ENCODE measurements at regions not wholly inside any gene's neighbourhood (a gene's known extent, or its start where the extent isn't known, plus 50 kb on each side); places are given as distances from the start of the nearest gene placed in this dataset.

- no peaks in the 10 kb centered on the region for H3K27me3 ChIP-seq (ENCODE audit: control insufficient read depth, insufficient read depth, low read length)
- no peak for DNase-seq (ENCODE audit: low read depth)
- no peak for TF ChIP-seq CTCF (IDR thresholded peaks at IDR 0.05; ENCODE audit: insufficient read depth, low read depth, low read length)
- POLR2A ChIA-PET = no interaction called here
- no peak overlapping the region for H3K4me3 ChIP-seq (ENCODE audit: low read depth, low read length)
- CTCF ChIA-PET = interaction anchor here (2.5 kb wide), 1 partner anchor 189 kb away, joined by 6 read pairs; no protein-coding TSS in a partner anchor
- no peaks in the 10 kb centered on the region for H3K36me3 ChIP-seq (ENCODE audit: control insufficient read depth, insufficient read depth, low read length)
These were observed 101.5 kb downstream of the TENT5C start for GRCh38 chr1:117707371-117707770.

GRCh38 chr1:117708323-117709248, 102.7 kb downstream of the TENT5C start:
- ChIA-PET CTCF (interaction anchor here (1.2 to 3.1 kb wide), 5 partner anchors 7 to 187 kb away, joined by 3 to 10 read pairs (median 5); no protein-coding TSS in a partner anchor), POLR2A (no interaction called here)
- DNase-seq (ENCODE audit: low read depth) = no peak
- TF ChIP-seq CTCF (IDR thresholded peaks at IDR 0.05; ENCODE audit: insufficient read depth, low read depth, low read length) = no peak
- Histone ChIP-seq H3K36me3 (ENCODE audit: control insufficient read depth, insufficient read depth, low read length) (no peaks in the 10 kb centered on the region), H3K4me3 (ENCODE audit: low read depth, low read length) (no peak overlapping the region), H3K27me3 (ENCODE audit: control insufficient read depth, insufficient read depth, low read length) (no peaks in the 10 kb centered on the region)

- ChIA-PET POLR2A (no interaction called here), CTCF (interaction anchor here (1.2 to 3.1 kb wide), 4 partner anchors 8 to 187 kb away, joined by 3 to 10 read pairs (median 6); no protein-coding TSS in a partner anchor)
These were observed 103.4 kb downstream of the TENT5C start for GRCh38 chr1:117709249-117709691.

GRCh38 chr1:117710710-117711109, 104.9 kb downstream of the TENT5C start:
- CTCF ChIA-PET = interaction anchor here (0.9 to 3.1 kb wide), 10 partner anchors 9 to 187 kb away, joined by 3 to 12 read pairs (median 4); no protein-coding TSS in a partner anchor
- POLR2A ChIA-PET = no interaction called here
- Histone ChIP-seq H3K36me3 (ENCODE audit: control insufficient read depth, insufficient read depth, low read length) (no peaks in the 10 kb centered on the region), H3K27me3 (ENCODE audit: control insufficient read depth, insufficient read depth, low read length) (no peaks in the 10 kb centered on the region), H3K4me3 (ENCODE audit: low read depth, low read length) (no peak overlapping the region)
- DNase-seq (ENCODE audit: low read depth) = no peak
- TF ChIP-seq CTCF (IDR thresholded peaks at IDR 0.05; ENCODE audit: insufficient read depth, low read depth, low read length) = peak; percentile 40

More at GRCh38 chr1:117709249-117709691, 103.4 kb downstream of the TENT5C start:
- Histone ChIP-seq H3K27me3 (ENCODE audit: control insufficient read depth, insufficient read depth, low read length) (no peaks in the 10 kb centered on the region), H3K4me3 (ENCODE audit: low read depth, low read length) (no peak overlapping the region), H3K36me3 (ENCODE audit: control insufficient read depth, insufficient read depth, low read length) (no peaks in the 10 kb centered on the region)
- no peak for DNase-seq (ENCODE audit: low read depth)
- TF ChIP-seq CTCF (IDR thresholded peaks at IDR 0.05; ENCODE audit: insufficient read depth, low read depth, low read length) = no peak

GRCh38 chr1:117712621-117713020, 106.8 kb downstream of the TENT5C start:
- H3K4me3 ChIP-seq (ENCODE audit: low read depth, low read length) = no peak overlapping the region
- POLR2A ChIA-PET = no interaction called here
- CTCF ChIA-PET = interaction anchor here (0.8 to 1.4 kb wide), 2 partner anchors 12 to 42 kb away, joined by 3 to 4 read pairs; no protein-coding TSS in a partner anchor
- H3K27me3 ChIP-seq (ENCODE audit: control insufficient read depth, insufficient read depth, low read length) = no peaks in the 10 kb centered on the region
- TF ChIP-seq CTCF (IDR thresholded peaks at IDR 0.05; ENCODE audit: insufficient read depth, low read depth, low read length) = no peak
- no peak for DNase-seq (ENCODE audit: low read depth)
- no peaks in the 10 kb centered on the region for H3K36me3 ChIP-seq (ENCODE audit: control insufficient read depth, insufficient read depth, low read length)

Measured in BJ (cell line).